ENCODE measurements at regions not wholly inside any gene's neighbourhood (a gene's known extent, or its start where the extent isn't known, plus 50 kb on each side); places are given as distances from the start of the nearest gene placed in this dataset.

- DNase-seq (ENCODE audit: low read depth) = no peak
These were observed 298.4 kb downstream of the SMARCA2 start for GRCh38 chr9:2313512-2313911.

GRCh38 chr9:2317591-2317990 lies 302.4 kb downstream of the SMARCA2 start:
- no peak for DNase-seq (ENCODE audit: low read depth)

DNA sequence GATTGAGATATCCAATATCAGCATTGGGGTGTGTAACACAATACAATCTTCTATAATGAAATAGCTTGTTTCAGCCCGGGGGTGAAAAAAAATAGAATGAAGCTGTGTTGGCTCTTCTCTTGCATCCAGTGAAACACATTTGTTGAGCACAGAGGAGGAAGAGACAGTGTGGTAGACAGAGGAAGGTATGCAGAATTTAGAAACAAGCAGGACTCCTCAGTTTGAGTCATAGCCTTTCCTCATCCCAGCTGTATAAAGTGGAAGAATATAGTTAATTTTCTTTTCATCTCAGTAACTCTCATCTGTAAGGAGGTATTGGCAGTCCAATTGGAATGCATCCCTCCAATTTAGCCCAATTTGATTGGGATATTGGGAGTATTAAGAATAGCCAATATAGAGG lies 302.2 kb upstream of the VLDLR start:
- DNase-seq (ENCODE audit: low read depth) = no peak

GRCh38 chr9:2320114-2320513 lies 301.5 kb upstream of the VLDLR start:
- DNase-seq (ENCODE audit: low read depth) = no peak

DNA sequence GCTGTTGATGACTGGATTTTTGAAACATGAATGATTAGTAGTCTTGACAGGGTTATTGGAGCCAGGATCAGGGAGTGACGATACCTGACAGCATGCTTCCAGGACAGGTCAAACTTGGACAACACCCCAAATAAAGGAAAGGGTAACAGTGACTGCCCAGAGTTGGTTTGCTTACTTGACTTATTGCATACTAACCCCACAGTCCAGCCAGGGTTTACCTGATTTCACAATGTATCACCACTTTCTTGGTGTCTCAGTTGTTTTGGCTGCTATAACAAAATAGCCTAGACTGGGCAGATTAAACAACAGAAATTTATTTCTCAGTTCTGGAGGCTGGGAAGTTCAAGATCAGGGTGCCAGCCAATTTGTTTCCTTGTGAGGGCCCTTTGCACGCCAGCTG lies 301.0 kb upstream of the VLDLR start:
- no peak for DNase-seq (ENCODE audit: low read depth)

DNA sequence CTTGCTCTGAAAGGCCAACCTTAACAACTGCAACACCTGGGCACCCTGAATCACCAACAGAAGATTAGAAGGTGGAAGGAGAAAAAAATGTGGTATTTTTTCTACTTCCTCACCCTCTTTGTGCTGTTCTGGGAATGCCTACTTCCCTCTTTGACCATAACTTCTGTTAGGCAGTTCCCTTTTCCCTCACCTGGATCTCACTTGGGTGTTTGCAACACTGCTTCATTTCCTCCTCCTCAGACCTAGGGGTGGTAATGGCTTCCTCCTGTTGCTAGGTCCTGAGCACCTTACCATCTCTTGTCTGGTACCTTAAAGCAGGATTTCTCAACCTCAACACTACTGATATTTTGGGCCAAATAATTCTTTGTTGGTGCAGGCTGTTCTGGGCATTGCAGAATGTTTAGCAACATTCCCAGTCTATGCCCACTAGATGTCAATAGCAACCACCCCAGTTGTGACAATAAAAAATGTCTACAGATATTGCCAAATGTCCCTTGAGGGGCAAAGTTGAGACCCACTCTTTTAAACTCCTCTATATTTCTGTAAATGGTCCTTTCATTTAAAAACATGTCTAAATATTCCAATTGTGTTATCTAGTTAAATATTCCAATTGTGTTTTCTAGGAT lies 300.0 kb upstream of the VLDLR start:
- DNase-seq (ENCODE audit: low read depth) = no peak

- no peak for DNase-seq (ENCODE audit: low read depth)
These were observed 296.8 kb upstream of the VLDLR start for GRCh38 chr9:2324742-2325141.

GRCh38 chr9:2332663-2333062 lies 288.9 kb upstream of the VLDLR start:
- DNase-seq (ENCODE audit: low read depth) = no peak

DNA sequence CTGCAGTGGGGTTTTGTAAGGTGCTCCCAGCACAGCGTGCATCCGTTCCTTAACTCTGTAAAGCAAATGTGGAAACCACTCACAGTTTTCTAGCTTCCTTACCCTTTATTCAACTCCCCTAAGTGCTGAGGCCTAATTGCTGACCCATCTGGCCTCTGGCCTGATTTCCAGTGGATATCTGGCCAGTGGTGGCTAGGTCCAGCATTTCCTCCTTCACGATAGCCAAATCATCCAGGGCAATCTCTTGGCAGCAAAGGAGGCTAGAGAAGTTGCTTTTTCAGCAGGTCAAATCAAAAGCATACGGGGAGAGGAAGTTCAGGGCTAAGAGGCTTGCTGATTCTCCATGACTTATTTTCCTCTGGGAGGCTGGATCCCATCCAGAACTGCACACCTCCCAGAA lies 286.3 kb upstream of the VLDLR start:
- DNase-seq (ENCODE audit: low read depth) = no peak

- DNase-seq (ENCODE audit: low read depth) = no peak
These were observed 285.5 kb upstream of the VLDLR start for GRCh38 chr9:2336055-2336454.

GRCh38 chr9:2337131-2337530 lies 284.5 kb upstream of the VLDLR start:
- DNase-seq (ENCODE audit: low read depth) = no peak

- DNase-seq (ENCODE audit: low read depth) = no peak
These were observed 284.0 kb upstream of the VLDLR start for GRCh38 chr9:2337627-2338026.

DNA sequence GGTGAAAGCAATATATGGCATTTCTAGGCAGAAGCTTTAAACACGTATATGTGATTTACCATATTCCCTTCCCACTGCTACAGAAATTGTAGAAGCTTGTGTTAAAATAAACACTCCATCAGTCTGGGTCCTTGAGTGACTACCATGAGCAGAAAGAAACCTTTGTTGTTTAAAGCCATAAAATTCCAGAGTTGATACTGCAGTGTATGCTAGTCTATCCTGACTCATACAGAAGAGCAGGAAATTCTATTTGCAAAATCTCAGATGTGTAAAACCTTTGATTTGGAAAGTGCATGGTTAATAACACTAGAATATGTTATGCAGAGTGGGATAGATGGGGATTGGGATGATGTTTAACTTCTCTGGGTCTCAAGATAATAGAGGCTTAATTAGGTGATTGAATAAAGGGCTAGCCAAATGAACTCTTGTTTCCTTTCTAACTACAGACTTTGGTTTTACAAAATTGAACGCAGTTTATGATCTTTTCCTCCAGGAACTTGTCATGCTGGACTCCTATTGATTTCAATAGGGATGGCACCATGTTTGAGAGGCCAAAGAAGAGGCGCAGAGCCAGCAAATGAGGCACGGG lies 282.7 kb upstream of the VLDLR start:
- DNase-seq (ENCODE audit: low read depth) = no peak

DNA sequence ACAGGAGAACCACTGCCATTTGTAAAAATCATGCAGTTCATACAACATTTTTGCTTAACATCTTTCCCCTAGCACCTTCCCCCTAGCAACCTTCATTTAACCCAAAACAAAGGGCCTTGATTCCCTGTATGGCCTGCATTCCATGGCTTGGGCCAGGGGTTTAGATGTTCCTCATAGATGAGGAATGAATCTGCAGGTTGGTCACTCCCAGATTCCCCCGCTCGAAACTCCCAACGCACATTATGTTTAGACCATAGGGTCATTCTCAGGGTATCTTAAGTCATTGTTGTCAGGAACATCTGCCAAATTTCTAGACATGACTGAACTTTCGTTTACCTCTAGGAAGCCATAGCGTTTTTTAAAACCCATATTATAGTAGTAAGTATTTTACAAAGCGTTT lies 282.2 kb upstream of the VLDLR start:
- DNase-seq (ENCODE audit: low read depth) = no peak

DNA sequence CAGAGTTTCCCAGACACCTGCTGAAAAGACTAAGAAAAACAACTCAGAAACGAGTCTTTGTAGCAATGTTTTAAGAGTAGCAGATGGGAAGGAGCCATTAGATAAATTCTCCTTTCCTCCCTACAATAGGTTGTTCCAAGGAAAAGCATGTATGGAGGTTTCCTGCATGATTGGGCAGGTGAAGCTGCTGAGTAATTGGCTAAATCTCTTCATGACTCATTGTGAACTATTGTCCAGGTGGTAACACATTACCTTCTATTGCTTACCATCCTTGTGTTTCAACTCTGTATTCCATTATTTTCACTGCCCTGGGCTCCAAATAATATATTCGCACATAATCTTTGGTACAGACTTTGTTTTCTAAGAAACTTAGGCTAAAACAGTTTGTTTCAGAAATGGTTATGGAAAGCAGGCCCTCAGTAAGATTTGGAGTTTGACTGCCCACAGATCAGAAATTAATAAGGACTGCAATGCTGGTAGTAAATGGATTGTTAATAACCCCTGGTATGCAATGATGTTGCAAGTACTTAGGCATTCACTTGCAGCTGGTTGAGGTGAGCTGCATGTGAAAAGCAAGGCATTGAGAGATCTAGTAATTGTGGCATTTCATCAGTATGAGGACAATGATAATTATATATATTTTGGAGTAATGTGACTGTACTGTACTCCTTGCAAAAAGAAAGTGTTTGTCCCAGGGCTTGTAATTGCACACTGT lies 281.4 kb upstream of the VLDLR start:
- no peak for DNase-seq (ENCODE audit: low read depth)

DNA sequence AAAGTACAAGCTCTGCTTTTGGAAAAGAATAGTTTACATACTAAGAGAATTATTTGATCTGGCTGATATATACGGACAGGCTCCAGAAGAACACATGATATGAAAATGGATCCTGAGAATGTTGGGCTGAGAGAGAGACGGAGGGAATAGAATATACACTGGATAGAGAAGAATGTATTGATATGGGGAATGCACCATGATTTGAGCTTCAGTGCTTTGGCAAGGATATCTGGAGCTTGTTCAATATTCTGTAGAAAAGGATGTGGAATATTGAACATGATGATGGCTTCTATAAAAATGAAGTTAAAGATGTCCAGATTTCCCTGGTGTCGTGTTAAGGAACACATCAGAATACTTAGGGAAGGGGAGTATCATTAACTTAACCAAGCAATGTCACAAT lies 280.5 kb upstream of the VLDLR start:
- DNase-seq (ENCODE audit: low read depth) = no peak

DNA sequence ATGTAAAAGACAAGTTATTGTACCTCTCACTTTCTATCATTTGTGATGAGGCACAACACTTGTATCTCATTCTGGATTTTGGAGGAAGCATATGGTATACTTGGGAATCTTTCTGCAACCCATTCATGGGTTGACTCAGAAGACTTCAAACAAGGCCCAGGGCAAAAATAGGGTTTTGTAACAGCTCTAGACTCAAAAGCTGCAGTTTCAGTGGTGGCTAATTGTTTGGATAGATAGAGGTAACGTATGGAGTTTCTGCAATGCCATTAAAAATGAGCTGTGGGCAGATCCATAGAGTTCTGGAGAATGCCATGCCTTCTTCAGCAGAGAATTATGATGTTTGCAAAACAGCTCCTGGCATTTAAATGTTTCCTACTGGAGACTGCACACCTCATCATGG lies 279.6 kb upstream of the VLDLR start:
- DNase-seq (ENCODE audit: low read depth) = no peak

DNA sequence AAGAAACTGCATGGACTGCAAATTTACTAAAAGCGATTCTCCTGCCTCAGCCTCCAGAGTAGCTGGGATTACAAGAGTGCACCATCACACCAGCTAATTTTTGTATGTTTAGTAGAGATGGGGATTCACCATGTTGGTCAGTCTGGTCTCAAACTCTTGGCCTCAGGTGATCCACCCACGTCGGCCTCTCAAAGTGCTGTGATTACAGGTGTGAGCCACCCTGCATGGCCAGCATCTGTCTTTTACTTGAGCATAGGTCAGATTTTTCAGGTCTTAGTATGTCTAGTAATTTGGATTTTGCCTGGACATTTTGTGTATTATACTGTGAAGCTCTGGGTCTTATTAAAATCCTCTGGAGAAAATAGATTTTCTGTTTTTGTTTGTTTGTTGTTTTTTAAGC lies 277.8 kb upstream of the VLDLR start:
- DNase-seq (ENCODE audit: low read depth) = no peak

DNA sequence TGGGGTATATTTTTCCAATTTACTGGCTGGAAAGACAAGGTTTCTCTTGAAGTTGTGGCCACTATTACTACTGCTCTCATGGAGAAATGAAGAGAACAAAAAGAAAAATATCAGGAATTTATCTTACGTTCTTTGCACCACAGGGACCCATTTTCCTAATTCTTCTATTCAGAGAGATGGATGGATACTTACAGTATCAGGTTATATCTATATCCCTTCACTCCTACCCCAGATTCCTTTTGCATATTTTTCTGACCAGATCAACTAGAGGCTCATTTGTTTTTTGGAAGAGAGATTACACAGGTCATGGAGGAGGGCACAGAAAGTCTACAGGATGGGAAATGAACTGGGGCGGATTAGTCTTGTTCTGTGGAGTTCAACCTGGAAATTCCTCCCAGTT lies 277.2 kb upstream of the VLDLR start:
- no peak for DNase-seq (ENCODE audit: low read depth)

- no peak for DNase-seq (ENCODE audit: low read depth)
These were observed 276.6 kb upstream of the VLDLR start for GRCh38 chr9:2345013-2345412.

DNA sequence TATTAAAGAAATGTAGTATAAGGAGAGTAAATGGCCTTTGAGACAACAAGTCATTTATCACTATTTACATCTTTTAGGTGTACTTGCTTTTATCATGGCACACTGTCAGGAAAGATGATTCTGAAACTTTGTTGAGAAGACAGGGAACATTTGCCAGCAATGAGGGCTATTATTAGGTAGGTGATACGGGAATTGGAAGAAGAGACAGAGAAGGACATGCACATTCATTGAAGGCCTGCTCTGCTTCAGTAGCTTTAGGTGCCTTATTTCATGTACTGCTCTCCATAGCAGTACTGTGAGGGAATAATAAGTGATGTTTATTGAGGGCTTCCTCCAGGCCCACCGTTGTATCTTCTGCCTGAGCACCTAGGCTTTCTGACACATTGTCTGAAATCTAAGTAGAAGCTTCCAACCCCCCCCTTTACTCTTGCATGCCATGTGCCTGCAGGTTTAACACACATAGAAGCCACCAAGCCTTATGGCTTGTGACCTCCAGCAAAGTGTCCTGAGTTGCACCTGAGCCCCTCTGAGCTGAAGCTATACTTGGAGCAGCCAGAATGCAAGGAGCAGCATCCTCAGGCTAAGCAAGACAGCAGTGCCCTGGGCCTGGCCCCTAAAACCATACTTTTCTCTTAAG lies 275.2 kb upstream of the VLDLR start:
- DNase-seq (ENCODE audit: low read depth) = no peak

- no peak for DNase-seq (ENCODE audit: low read depth)
These were observed 270.3 kb upstream of the VLDLR start for GRCh38 chr9:2351324-2351723.

DNA sequence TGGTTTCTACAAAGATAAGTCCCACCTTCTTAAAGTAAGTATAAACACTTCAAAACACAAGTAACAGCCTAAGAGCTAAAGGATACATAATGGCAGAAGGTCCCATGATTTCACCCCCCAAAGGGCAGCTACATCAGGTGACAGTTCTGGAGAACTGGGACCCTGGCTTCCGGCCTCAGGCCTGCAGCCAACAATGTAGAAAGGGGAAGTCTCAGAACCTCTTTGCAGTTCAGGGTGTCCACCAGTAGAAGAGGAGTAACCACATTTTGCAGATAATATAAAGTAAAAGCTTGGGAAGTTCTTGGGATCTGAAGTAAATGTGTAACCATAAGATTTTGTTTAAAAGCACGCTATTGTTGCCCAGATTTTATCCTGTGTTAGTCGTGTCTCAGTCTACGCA lies 267.4 kb upstream of the VLDLR start:
- DNase-seq (ENCODE audit: low read depth) = no peak

Measured in GM04504 (cell line).